Heart left ventricle (tissue), 16 donors: ENCODE measurements at regions not wholly inside any gene's neighbourhood (a gene's known extent, or its start where the extent isn't known, plus 50 kb on each side); places are given as distances from the start of the nearest gene placed in this dataset.

Experiments
- ATAC-seq, 4 donors: fragments of 200-7000 bp; cut with Tn5 transposase; one replicate each; pipeline ENCODE4 v1.9.1; 2020 to 2022; ENCODE audit warnings: moderate library complexity in 4 of 4, mild to moderate bottlenecking in 3 of 4, moderate number of reproducible peaks in 1 of 4
- DNase-seq, 5 donors: peaks; one replicate each; pipeline ENCODE4 v3.0.0-alpha.2; 2020
- H3K27ac ChIP-seq, 12 donors: fragments of 200-600 bp; sonication (generic) in 4 of 12; one replicate each; pipeline versions ENCODE4 v1.5.0 to v1.8.0; 2016 to 2022; ENCODE audit warnings: mild to moderate bottlenecking in 2 of 12
- H3K27me3 ChIP-seq, 9 donors: fragments of 200-600 bp; sonication (generic) in 2 of 9; one replicate each; pipeline versions ENCODE4 v1.5.1 to v1.8.0; 2016 to 2022; ENCODE audit warnings: mild to moderate bottlenecking in 3 of 9
- H3K36me3 ChIP-seq, 9 donors: fragments of 200-600 bp; sonication (generic) in 2 of 9; one replicate each; pipeline versions ENCODE4 v1.5.0 to v1.8.0; 2018 to 2022; ENCODE audit warnings: mild to moderate bottlenecking in 2 of 9
- H3K4me1 ChIP-seq, 12 donors: fragments of 200-600 bp; sonication (generic) in 4 of 12; one replicate each; pipeline versions ENCODE4 v1.5.0 to v1.8.0; 2016 to 2022; ENCODE audit warnings: mild to moderate bottlenecking in 3 of 12
- H3K4me3 ChIP-seq, 12 donors: fragments of 200-600 bp; sonication (generic) in 4 of 12; one replicate each; pipeline versions ENCODE4 v1.5.0 to v1.8.0; 2017 to 2022; ENCODE audit warnings: mild to moderate bottlenecking in 9 of 12, moderate library complexity in 4 of 12
- H3K9me3 ChIP-seq, 12 donors: fragments of 200-600 bp; sonication (generic) in 4 of 12; one replicate each; pipeline versions ENCODE4 v1.5.0 to v1.8.0; 2016 to 2022; ENCODE audit warnings: mild to moderate bottlenecking in 1 of 12
- POLR2A ChIP-seq, 2 donors: fragments of 450-650 bp; IDR thresholded peaks; one replicate each; pipeline ENCODE4 v1.6.1; 2017; ENCODE audit warnings: antibody characterized with exemption in 2 of 2, mild to moderate bottlenecking in 2 of 2, moderate library complexity in 2 of 2
- WGBS, 4 donors: extraction: QIAGEN DNeasy Blood & Tissue Kit in 2 of 4; methylation state at CpG; one replicate each; pipeline versions ENCODE4 v1.1.5 to v1.1.7; 2013 to 2018; 5-methylcytosine and 5-hydroxymethylcytosine counted together
- intact Hi-C, 10 donors: fragments of 100-400 bp; cut with DNase I; formaldehyde crosslinking; loops; one replicate each; pipeline versions ENCODE4 v1.11.1 to v1.14.2; 2022
- TF ChIP-seq, protein P1 (sequence below), 12 donors: fragments of 200-600 bp; sonication (generic) in 4 of 12; IDR thresholded peaks; one replicate each; pipeline versions ENCODE4 v1.5.0 to v1.8.0; 2018 to 2022; ENCODE audit warnings: antibody characterized with exemption in 12 of 12, mild to moderate bottlenecking in 5 of 12
- donor health status: ischemic (EF 13 %, LVEDD 7.1; RV severe dilation, severe dysfunction).
- donor health status: healthy with polysubstance abuse.
- donor health status: DM: no; HTN: yes; CAD: no.
- donor health status: DM: no; HTN: no; CAD: no.
- donor health status: ischemic (EF 25% LVEDD 6.9; RV normal size, moderate dysfunction).
- donor health status: ischemic (EF 25% LVEDD 5.7; RV mildly dilated, moderate dysfunction).
- donor health status: healthy.
- donor health status: DM: yes; HTN: yes; CAD: no.
- donor health status: ischemic (EF 35%, LVEDD 5.7; RV mildly dilated, moderate dysfunction).
- donor health status: nonischemic (EF 11% LVEDD 7.7; RV severe dilation, severe dysfunction).
- donor health status: DM: yes; HTN: yes; CAD: no.
- donor health status: PGD.
- donor health status: ischemic (EF 29% LVEDD 5.4; RV normal size, mild dysfunction).
- donor health status: nonischemic (EF 23%, LVEDD 6.1; RV moderate dilation, normal function).

- DNase-seq (no peak), ATAC-seq (no peak)
- Histone ChIP-seq H3K36me3 (no peaks in the 10 kb centered on the region), H3K4me3 (no peak overlapping the region), H3K9me3 (peaks cover 0 to 34% (median 9%) of the 10 kb centered on the region in 12 donors), H3K4me1 (no peaks in the 10 kb centered on the region), H3K27me3 (no peaks in the 10 kb centered on the region), H3K27ac (no peak overlapping the region)
- TF ChIP-seq, protein P1, sequence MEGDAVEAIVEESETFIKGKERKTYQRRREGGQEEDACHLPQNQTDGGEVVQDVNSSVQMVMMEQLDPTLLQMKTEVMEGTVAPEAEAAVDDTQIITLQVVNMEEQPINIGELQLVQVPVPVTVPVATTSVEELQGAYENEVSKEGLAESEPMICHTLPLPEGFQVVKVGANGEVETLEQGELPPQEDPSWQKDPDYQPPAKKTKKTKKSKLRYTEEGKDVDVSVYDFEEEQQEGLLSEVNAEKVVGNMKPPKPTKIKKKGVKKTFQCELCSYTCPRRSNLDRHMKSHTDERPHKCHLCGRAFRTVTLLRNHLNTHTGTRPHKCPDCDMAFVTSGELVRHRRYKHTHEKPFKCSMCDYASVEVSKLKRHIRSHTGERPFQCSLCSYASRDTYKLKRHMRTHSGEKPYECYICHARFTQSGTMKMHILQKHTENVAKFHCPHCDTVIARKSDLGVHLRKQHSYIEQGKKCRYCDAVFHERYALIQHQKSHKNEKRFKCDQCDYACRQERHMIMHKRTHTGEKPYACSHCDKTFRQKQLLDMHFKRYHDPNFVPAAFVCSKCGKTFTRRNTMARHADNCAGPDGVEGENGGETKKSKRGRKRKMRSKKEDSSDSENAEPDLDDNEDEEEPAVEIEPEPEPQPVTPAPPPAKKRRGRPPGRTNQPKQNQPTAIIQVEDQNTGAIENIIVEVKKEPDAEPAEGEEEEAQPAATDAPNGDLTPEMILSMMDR (IDR thresholded peaks at IDR 0.05), result no peak
- no peak for TF ChIP-seq POLR2A (IDR thresholded peaks at IDR 0.05)
- intact Hi-C loops, result no loop called here
Measured at GRCh38 chr1:79683420-79683819, 676.9 kb upstream of the ADGRL4 start.

GRCh38 chr1:79682478-79682877, 675.9 kb upstream of the ADGRL4 start:
- peaks cover 0 to 35% (median 9%) of the 10 kb centered on the region in 12 donors for H3K9me3 ChIP-seq
- no peak overlapping the region for H3K4me3 ChIP-seq
- H3K27me3 ChIP-seq, result no peaks in the 10 kb centered on the region
- DNase-seq (no peak), ATAC-seq (no peak)
- intact Hi-C loops, result no loop called here
- TF ChIP-seq, protein P1 (IDR thresholded peaks at IDR 0.05), result no peak
- no peak for TF ChIP-seq POLR2A (IDR thresholded peaks at IDR 0.05)
- H3K4me1 ChIP-seq, result no peaks in the 10 kb centered on the region
- H3K27ac ChIP-seq, result no peak overlapping the region
- 79 to 86% (median 83%) methylated on average over 1 of the region's 1 CpG for WGBS, 4 donors
- no peaks in the 10 kb centered on the region for H3K36me3 ChIP-seq

- no peaks in the 10 kb centered on the region for H3K36me3 ChIP-seq
- H3K4me3 ChIP-seq, result no peak overlapping the region
- H3K27me3 ChIP-seq, result no peaks in the 10 kb centered on the region
- TF ChIP-seq, protein P1 (IDR thresholded peaks at IDR 0.05), result no peak
- TF ChIP-seq POLR2A (IDR thresholded peaks at IDR 0.05), result no peak
- peaks cover 0 to 35% (median 9%) of the 10 kb centered on the region in 12 donors for H3K9me3 ChIP-seq
- no peak overlapping the region for H3K27ac ChIP-seq
- H3K4me1 ChIP-seq, result no peaks in the 10 kb centered on the region
- intact Hi-C loops, result no loop called here
- DNase-seq (no peak), ATAC-seq (no peak)
Measured at GRCh38 chr1:79681382-79681781, 674.9 kb upstream of the ADGRL4 start.

DNA sequence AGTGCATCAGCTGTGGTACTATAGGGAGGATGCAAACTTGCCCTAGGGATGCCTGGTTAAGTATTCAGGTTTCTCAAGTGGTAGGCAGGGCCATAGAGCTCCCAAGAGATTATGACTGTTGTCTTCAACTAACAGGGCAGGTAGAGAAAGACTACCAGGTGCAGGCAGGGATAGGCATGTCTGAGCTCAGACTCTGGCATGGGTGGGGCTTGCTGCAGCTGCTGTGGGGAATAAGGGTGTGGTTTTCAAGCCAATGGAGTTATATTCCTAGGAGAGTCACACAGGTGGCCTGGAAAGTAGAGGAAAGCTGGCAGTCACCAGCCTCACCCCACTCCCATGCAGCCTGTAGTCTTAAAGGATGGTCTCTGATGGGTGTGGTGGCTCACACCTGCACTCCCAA, 673.4 kb upstream of the ADGRL4 start:
- no peaks in the 10 kb centered on the region for H3K27me3 ChIP-seq
- intact Hi-C loops, result no loop called here
- no peaks in the 10 kb centered on the region for H3K36me3 ChIP-seq
- DNase-seq, result no peak
- H3K4me3 ChIP-seq, result no peak overlapping the region
- H3K4me1 ChIP-seq, result no peaks in the 10 kb centered on the region
- H3K9me3 ChIP-seq, result peaks cover 0 to 40% (median 12%) of the 10 kb centered on the region in 12 donors
- TF ChIP-seq, protein P1 (IDR thresholded peaks at IDR 0.05), result no peak
- no peak for TF ChIP-seq POLR2A (IDR thresholded peaks at IDR 0.05)
- no peak overlapping the region for H3K27ac ChIP-seq
- no peak for ATAC-seq
